ENCODE measurements at regions not wholly inside any gene's neighbourhood (a gene's known extent, or its start where the extent isn't known, plus 50 kb on each side); places are given as distances from the start of the nearest gene placed in this dataset.

DNA sequence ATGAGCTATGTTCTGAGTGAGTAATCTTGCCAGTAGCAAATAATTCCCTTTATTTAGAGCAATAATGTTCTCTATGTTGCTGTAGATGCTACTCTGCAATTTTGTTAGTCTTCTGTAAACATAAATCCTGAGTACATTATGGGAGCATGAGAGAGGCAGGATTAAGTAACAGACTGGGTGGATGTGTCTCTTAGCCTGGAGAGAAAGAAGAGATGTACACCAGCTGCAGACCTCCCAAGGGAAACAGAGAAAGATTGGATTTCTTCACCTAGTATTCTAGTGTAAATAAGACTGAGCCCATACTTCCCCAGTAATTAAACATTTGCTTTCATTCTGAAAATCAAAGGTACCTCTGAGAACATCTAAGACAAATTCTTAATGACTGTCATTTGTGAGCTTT lies 564.0 kb downstream of the TRHDE start:
- H3K27ac Mint-ChIP-seq = no peak overlapping the region
- POLR2A ChIA-PET = no interaction called here
- H3K4me1 Mint-ChIP-seq = no peaks in the 10 kb centered on the region
- H3K36me3 Mint-ChIP-seq (ENCODE audit: low read depth) = no peaks in the 10 kb centered on the region
- no peaks in the 10 kb centered on the region for H3K27me3 Mint-ChIP-seq
- no peak overlapping the region for H3K4me3 Mint-ChIP-seq
- no peaks in the 10 kb centered on the region for H3K9me3 Mint-ChIP-seq
- no peak for DNase-seq
- no peak for TF ChIP-seq CTCF (IDR thresholded peaks at IDR 0.05)
- ATAC-seq (ENCODE audit: low read depth) = no peak
- CTCF ChIA-PET = no interaction called here
- intact Hi-C loops (cut with micrococcal nuclease) = no loop called here

DNA sequence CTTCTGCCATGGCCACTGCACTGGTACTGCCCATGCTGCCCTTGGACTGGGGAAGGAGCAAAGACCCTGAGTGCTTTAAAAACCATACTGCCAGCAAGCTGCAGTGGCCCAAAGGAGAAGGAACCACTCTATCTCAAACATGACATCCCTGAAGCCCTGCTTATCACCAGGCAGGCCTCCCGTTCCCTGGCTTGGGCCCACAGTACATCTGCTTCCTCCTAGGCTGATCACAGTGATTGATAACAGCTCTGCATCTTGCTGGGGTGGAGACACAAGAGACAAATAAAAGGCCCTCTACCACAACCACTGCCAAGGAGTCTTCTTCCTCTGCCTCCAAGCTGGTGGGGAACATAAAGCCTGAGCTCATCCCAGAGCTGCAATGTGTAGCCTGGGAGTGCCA lies 567.5 kb downstream of the TRHDE start:
- H3K9me3 Mint-ChIP-seq = peaks cover 5% of the 10 kb centered on the region
- CTCF ChIA-PET = no interaction called here
- POLR2A ChIA-PET = no interaction called here
- H3K4me3 Mint-ChIP-seq = no peak overlapping the region
- no peaks in the 10 kb centered on the region for H3K27me3 Mint-ChIP-seq
- intact Hi-C loops (cut with micrococcal nuclease) = no loop called here
- DNase-seq = no peak
- no peak overlapping the region for H3K27ac Mint-ChIP-seq
- no peak for ATAC-seq (ENCODE audit: low read depth)
- H3K4me1 Mint-ChIP-seq = no peaks in the 10 kb centered on the region
- no peaks in the 10 kb centered on the region for H3K36me3 Mint-ChIP-seq (ENCODE audit: low read depth)
- TF ChIP-seq CTCF (IDR thresholded peaks at IDR 0.05) = no peak

GRCh38 chr12:72863671-72864070 lies 591.5 kb downstream of the TRHDE start:
- intact Hi-C loops (cut with micrococcal nuclease) = no loop called here

DNA sequence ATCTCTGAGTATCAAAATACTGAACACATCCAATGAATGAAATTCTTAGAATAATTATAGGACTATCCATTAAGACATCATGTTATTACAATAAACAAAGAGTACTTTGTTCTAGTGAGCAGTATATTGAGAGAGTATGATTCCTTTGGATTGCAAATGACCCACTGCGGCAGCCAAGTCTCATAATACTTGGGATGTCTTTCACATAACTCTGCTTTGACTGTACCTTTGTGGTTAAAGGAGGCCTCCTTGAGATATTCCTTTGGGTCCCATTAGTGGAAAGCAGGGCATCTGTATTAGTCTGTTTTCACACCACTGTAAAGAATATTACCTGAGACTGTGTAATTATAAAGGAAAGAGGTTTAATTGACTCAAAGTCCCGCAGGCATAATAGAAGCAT lies 593.8 kb downstream of the TRHDE start:
- intact Hi-C loops (cut with micrococcal nuclease) = no loop called here
- no peaks in the 10 kb centered on the region for H3K4me1 Mint-ChIP-seq
- peaks cover 6% of the 10 kb centered on the region for H3K9me3 Mint-ChIP-seq
- ChIA-PET POLR2A (no interaction called here), CTCF (no interaction called here)
- no peaks in the 10 kb centered on the region for H3K36me3 Mint-ChIP-seq (ENCODE audit: low read depth)
- DNase-seq = no peak
- no peak overlapping the region for H3K27ac Mint-ChIP-seq
- H3K27me3 Mint-ChIP-seq = no peaks in the 10 kb centered on the region
- TF ChIP-seq CTCF (IDR thresholded peaks at IDR 0.05) = no peak
- no peak overlapping the region for H3K4me3 Mint-ChIP-seq
- no peak for ATAC-seq (ENCODE audit: low read depth)

More at GRCh38 chr12:72863671-72864070, 591.5 kb downstream of the TRHDE start:
- Mint-ChIP-seq H3K27me3 (no peaks in the 10 kb centered on the region), H3K9me3 (peaks cover 9% of the 10 kb centered on the region), H3K4me3 (no peak overlapping the region), H3K27ac (no peak overlapping the region), H3K4me1 (no peaks in the 10 kb centered on the region), H3K36me3 (ENCODE audit: low read depth) (no peaks in the 10 kb centered on the region)
- ATAC-seq (ENCODE audit: low read depth) = no peak
- ChIA-PET CTCF (no interaction called here), POLR2A (no interaction called here)
- TF ChIP-seq CTCF (IDR thresholded peaks at IDR 0.05) = no peak
- DNase-seq = no peak

GRCh38 chr12:72869024-72869423 lies 596.9 kb downstream of the TRHDE start:
- ChIA-PET CTCF (no interaction called here), POLR2A (no interaction called here)
- TF ChIP-seq CTCF (IDR thresholded peaks at IDR 0.05) = no peak
- Mint-ChIP-seq H3K36me3 (ENCODE audit: low read depth) (no peaks in the 10 kb centered on the region), H3K4me1 (no peaks in the 10 kb centered on the region), H3K4me3 (no peak overlapping the region), H3K27me3 (no peaks in the 10 kb centered on the region), H3K9me3 (peaks cover 4% of the 10 kb centered on the region), H3K27ac (no peak overlapping the region)
- no peak for DNase-seq
- intact Hi-C loops (cut with micrococcal nuclease) = no loop called here
- no peak for ATAC-seq (ENCODE audit: low read depth)

Measured in activated B cell treated with CpG ODN at 0.5 μM for 24 hours (primary cell).